Ishikawa (cell line): ENCODE measurements at regions not wholly inside any gene's neighbourhood (a gene's known extent, or its start where the extent isn't known, plus 50 kb on each side); places are given as distances from the start of the nearest gene placed in this dataset.

Source experiments
- RAD21 ChIP-seq: IDR thresholded peaks from 2 replicates; pipeline ENCODE4 v1.6.1; 2012; ENCODE audit warnings: low read depth
- YY1 ChIP-seq: IDR thresholded peaks from 2 replicates; pipeline ENCODE4 v1.6.1; 2012; ENCODE audit warnings: low read depth

DNA sequence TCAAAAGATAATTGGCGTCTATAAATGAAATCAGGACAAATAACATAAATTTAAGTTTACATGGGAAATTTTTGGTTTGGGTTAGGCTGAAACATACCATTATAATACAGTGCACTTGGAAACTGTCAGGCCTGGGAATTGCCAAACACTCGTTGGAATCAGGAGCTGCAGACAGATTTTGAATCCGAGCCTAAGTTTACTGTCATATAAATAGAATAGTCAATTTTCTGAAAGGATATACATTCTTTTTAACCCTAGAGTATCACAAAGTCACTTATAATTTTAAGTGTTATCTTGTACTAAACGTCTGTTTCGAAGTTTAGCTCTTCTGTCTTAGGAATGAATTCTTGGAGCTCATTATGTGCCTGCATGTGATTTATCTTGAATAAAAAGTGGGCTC lies 234.1 kb downstream of the VEGFC start:
- TF ChIP-seq RAD21 (no peak), YY1 (no peak)
